HepG2 (cell line): ENCODE measurements at regions not wholly inside any gene's neighbourhood (a gene's known extent, or its start where the extent isn't known, plus 50 kb on each side); places are given as distances from the start of the nearest gene placed in this dataset.

Experiments used
- ATAC-seq: fragments of 200-7000 bp; cut with Tn5 transposase; 3 replicates; pipeline ENCODE4 v1.9.1; 2020; ENCODE audit warnings: mild to moderate bottlenecking, moderate library complexity
- BruUV-seq: library from RNA; stranded (reverse); fragments of 400-500 nt; replicated peaks from 2 replicates; lab custom pipeline; 2021; lab: Mats Ljungman, UMichigan
- CTCF ChIA-PET: fragments of 300-600 bp; formaldehyde crosslinking; extraction: SDS; loops from one replicate; lab custom pipeline; 2021; ENCODE audit warnings: low total read pairs, inconsistent platforms, low intra/inter-chr PET ratio; lab: Yijun Ruan, JAX
- POLR2A ChIA-PET: fragments of 350-600 bp; sonication (Branson Sonifier 250); formaldehyde crosslinking; loops from one replicate; lab custom pipeline; 2020; ENCODE audit warnings: antibody characterized with exemption, inconsistent platforms; lab: Yijun Ruan, JAX
- DNase-seq: peaks from one replicate; pipeline ENCODE4 v3.0.0-alpha.2; 2015; ENCODE audit warnings: low spot score
- FAIRE-seq: peaks from 3 replicates; lab custom pipeline; 2011; peaks lifted over from hg19 to GRCh38; lab: Jason Lieb, UNC
- H2AFZ ChIP-seq: one replicate; pipeline ENCODE4 v1.6.1; 2011; ENCODE audit warnings: low read length, inconsistent platforms
- H3K27ac ChIP-seq: fragments of 300-600 bp; 3 replicates; pipeline ENCODE4 v1.8.0; 2011; ENCODE audit warnings: mixed run types, mild to moderate bottlenecking, mixed read lengths, low read length, inconsistent platforms; ENCODE audit not compliant: insufficient read depth; ENCODE audit errors: extremely low read length
- H3K27me3 ChIP-seq, 2 experiments: fragments of 200-600 bp in 1 of 2; 2 replicates in 1 of 2; 3 replicates in 1 of 2; pipeline versions ENCODE4 v1.6.0 to v1.8.0; 2011; ENCODE audit warnings: low read length in 2 of 2, mild to moderate bottlenecking in 2 of 2, moderate library complexity in 2 of 2, inconsistent platforms in 1 of 2; ENCODE audit not compliant: insufficient read depth in 2 of 2, control insufficient read depth in 1 of 2
- H3K36me3 ChIP-seq, 2 experiments: fragments of 200-600 bp in 1 of 2; replicated peaks in 1 of 2; 2 replicates in 1 of 2; 3 replicates in 1 of 2; pipeline versions ENCODE4 v1.5.1 to v1.8.0; 2011; ENCODE audit warnings: low read length in 2 of 2, inconsistent platforms in 1 of 2; ENCODE audit not compliant: insufficient read depth in 2 of 2, control insufficient read depth in 1 of 2
- H3K4me1 ChIP-seq: 2 replicates; pipeline ENCODE4 v1.5.1; 2012; ENCODE audit warnings: low read length, inconsistent platforms; ENCODE audit not compliant: insufficient read depth
- H3K4me2 ChIP-seq: 2 replicates; pipeline ENCODE4 v1.6.0; 2011; ENCODE audit warnings: low read depth, low read length, inconsistent platforms
- H3K4me3 ChIP-seq, 3 experiments: fragments of 200-600 bp in 1 of 3; sonication (generic), shearing (Covaris generic) in 1 of 3; replicated peaks in 1 of 3; 2 replicates each; pipeline ENCODE4 v1.5.1; 2011 to 2016; ENCODE audit warnings: low read length in 3 of 3, inconsistent platforms in 2 of 3, low read depth in 2 of 3, mild to moderate bottlenecking in 2 of 3, control low read depth in 1 of 3, mixed read lengths in 1 of 3; ENCODE audit not compliant: insufficient read depth in 1 of 3
- H3K79me2 ChIP-seq: one replicate; pipeline ENCODE4 v1.6.1; 2011; ENCODE audit warnings: low read length, inconsistent platforms; ENCODE audit not compliant: insufficient read depth
- H3K9ac ChIP-seq: 2 replicates; pipeline ENCODE4 v1.6.0; 2011; ENCODE audit warnings: mild to moderate bottlenecking, low read depth, low read length, inconsistent platforms; ENCODE audit not compliant: insufficient read depth
- H3K9me3 ChIP-seq: 2 replicates; pipeline ENCODE4 v1.5.1; 2012; ENCODE audit warnings: mild to moderate bottlenecking, low read length
- H4K20me1 ChIP-seq: 2 replicates; pipeline ENCODE4 v1.6.0; 2011; ENCODE audit warnings: inconsistent platforms, mild to moderate bottlenecking, low read length, moderate library complexity; ENCODE audit not compliant: insufficient read depth
- JDP2 ChIP-seq: sonication (generic); formaldehyde crosslinking; IDR thresholded peaks from 2 replicates; pipeline ENCODE4 v1.8.1; 2022; ENCODE audit warnings: missing genetic modification reagents, borderline replicate concordance
- JUND ChIP-seq: sonication (generic); formaldehyde crosslinking; IDR thresholded peaks from 2 replicates; pipeline ENCODE4 v1.8.0; 2022; ENCODE audit warnings: mild to moderate bottlenecking, missing genetic modification reagents
- NR3C1 ChIP-seq: sonication (generic); formaldehyde crosslinking; IDR thresholded peaks from 2 replicates; pipeline ENCODE4 v1.4.0; 2020; ENCODE audit warnings: missing genetic modification reagents
- SAP130 ChIP-seq: IDR thresholded peaks from 2 replicates; pipeline ENCODE4 v1.6.1; 2016; ENCODE audit warnings: low read depth
- TBP ChIP-seq: sonication (generic); formaldehyde crosslinking; IDR thresholded peaks from 2 replicates; pipeline ENCODE4 v1.5.0; 2020; ENCODE audit warnings: missing genetic modification reagents
- ZNF329 ChIP-seq: sonication (generic); formaldehyde crosslinking; IDR thresholded peaks from 2 replicates; pipeline ENCODE4 v1.9.0; 2021; ENCODE audit warnings: low read depth, mild to moderate bottlenecking, missing genetic modification reagents
- ZNF33A ChIP-seq: sonication (generic); formaldehyde crosslinking; IDR thresholded peaks from 2 replicates; pipeline ENCODE4 v1.5.1; 2020; ENCODE audit warnings: missing genetic modification reagents, mild to moderate bottlenecking, moderate library complexity, borderline replicate concordance
- ZNF382 ChIP-seq: sonication (generic); formaldehyde crosslinking; IDR thresholded peaks from 2 replicates; pipeline ENCODE4 v1.5.0; 2020; ENCODE audit warnings: missing genetic modification reagents, mild to moderate bottlenecking, borderline replicate concordance
- ZNF484 ChIP-seq: sonication (generic); formaldehyde crosslinking; IDR thresholded peaks from 2 replicates; pipeline ENCODE4 v1.5.1; 2020; ENCODE audit warnings: mild to moderate bottlenecking, low read depth, missing genetic modification reagents, borderline replicate concordance
- ZNF775 ChIP-seq: sonication (generic); formaldehyde crosslinking; IDR thresholded peaks from 2 replicates; pipeline ENCODE4 v1.4.0; 2020; ENCODE audit warnings: missing genetic modification reagents, mild to moderate bottlenecking, moderate library complexity, borderline replicate concordance
- ZSCAN22 ChIP-seq: sonication (generic); formaldehyde crosslinking; IDR thresholded peaks from 2 replicates; pipeline ENCODE4 v1.4.0; 2020; ENCODE audit warnings: mild to moderate bottlenecking, missing genetic modification reagents
- WGBS: methylation state at CpG from one replicate; pipeline ENCODE4 v1.1.6; 2017; ENCODE audit warnings: low lambda C conversion rate; 5-methylcytosine and 5-hydroxymethylcytosine counted together
- in situ Hi-C: cut with HindIII; loops from 2 replicates; pipeline ENCODE4 v1.10.0; 2017; ENCODE audit warnings: low pct_unique_long_range_greater_than_20kb; ENCODE audit not compliant: extremely low pct_ligation_motif_present
- intact Hi-C: fragments of 100-400 bp; cut with micrococcal nuclease; formaldehyde crosslinking; loops from one replicate; pipeline ENCODE4 v1.10.0; 2022; ENCODE audit not compliant: unreplicated experiment
- TF ChIP-seq, protein P1 (sequence below): sonication (generic); formaldehyde crosslinking; IDR thresholded peaks from 2 replicates; pipeline ENCODE4 v1.4.0; 2020; ENCODE audit warnings: missing genetic modification reagents, mild to moderate bottlenecking, borderline replicate concordance
- TF ChIP-seq, protein P2 (sequence below): sonication (generic); formaldehyde crosslinking; IDR thresholded peaks from 2 replicates; pipeline ENCODE4 v1.9.0; 2022; ENCODE audit warnings: low read depth, missing genetic modification reagents
- TF ChIP-seq, protein P3 (sequence below): sonication (generic); formaldehyde crosslinking; IDR thresholded peaks from 2 replicates; pipeline ENCODE4 v1.8.1; 2023; ENCODE audit warnings: mild to moderate bottlenecking, inconsistent platforms, moderate library complexity, missing genetic modification reagents, borderline replicate concordance

DNA sequence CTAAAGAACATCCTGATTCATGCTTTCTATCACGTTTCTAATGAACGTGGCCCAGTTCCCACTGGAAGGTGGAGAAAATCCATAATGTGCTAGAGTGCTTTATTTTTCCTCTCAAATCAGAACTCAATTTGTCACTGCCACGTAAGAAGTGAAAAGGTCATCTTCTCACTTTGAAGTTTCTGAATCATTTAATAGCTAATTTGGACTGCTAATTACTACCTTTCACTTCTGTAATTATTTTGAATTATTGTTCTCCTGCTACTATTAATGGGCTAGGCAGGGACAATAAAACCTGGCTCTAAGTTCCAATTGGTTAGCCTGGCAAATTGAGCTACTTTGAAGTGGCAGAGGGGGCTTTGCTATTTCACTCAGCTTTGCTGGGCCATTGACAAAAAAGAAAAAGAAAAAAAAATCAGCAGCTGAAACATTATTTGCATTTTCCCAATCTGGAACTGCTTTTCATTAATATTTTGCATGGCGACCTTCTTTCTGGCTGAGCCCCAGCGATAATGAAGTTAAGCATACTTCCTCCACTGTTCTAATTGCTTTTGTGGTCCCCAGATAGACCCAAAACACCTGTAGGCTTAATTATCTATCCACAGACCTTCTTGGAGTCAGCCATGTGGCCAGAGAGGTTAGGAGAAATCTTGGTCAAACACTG, 264.2 kb downstream of the SEC23IP start:
- H3K36me3 ChIP-seq, result no peaks in the 10 kb centered on the region
- H3K4me1 ChIP-seq, result no peaks in the 10 kb centered on the region
- POLR2A ChIA-PET, result no interaction called here
- no peaks in the 10 kb centered on the region for H4K20me1 ChIP-seq
- no peak overlapping the region for H3K4me2 ChIP-seq
- no peak for DNase-seq
- WGBS, result 10% methylated on average over 5 of the region's 5 CpGs
- no peaks in the 10 kb centered on the region for H3K27me3 ChIP-seq
- H2AFZ ChIP-seq, result no peak overlapping the region
- TF ChIP-seq, protein P1, sequence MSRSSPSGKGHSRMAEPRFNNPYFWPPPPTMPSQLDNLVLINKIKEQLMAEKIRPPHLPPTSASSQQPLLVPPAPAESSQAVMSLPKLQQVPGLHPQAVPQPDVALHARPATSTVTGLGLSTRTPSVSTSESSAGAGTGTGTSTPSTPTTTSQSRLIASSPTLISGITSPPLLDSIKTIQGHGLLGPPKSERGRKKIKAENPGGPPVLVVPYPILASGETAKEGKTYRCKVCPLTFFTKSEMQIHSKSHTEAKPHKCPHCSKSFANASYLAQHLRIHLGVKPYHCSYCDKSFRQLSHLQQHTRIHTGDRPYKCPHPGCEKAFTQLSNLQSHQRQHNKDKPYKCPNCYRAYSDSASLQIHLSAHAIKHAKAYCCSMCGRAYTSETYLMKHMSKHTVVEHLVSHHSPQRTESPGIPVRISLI (CRISPR knock-in tag), result no peak
- TF ChIP-seq ZNF33A (CRISPR knock-in tag) (no peak), TBP (CRISPR knock-in tag) (no peak), ZSCAN22 (no peak), ZNF382 (CRISPR knock-in tag) (no peak), JDP2 (no peak), JUND (CRISPR knock-in tag) (no peak), ZNF775 (CRISPR knock-in tag) (no peak), SAP130 (CRISPR knock-in tag) (no peak), NR3C1 (CRISPR knock-in tag) (no peak), ZNF484 (CRISPR knock-in tag) (no peak), ZNF329 (CRISPR knock-in tag) (no peak)
- TF ChIP-seq, protein P2, sequence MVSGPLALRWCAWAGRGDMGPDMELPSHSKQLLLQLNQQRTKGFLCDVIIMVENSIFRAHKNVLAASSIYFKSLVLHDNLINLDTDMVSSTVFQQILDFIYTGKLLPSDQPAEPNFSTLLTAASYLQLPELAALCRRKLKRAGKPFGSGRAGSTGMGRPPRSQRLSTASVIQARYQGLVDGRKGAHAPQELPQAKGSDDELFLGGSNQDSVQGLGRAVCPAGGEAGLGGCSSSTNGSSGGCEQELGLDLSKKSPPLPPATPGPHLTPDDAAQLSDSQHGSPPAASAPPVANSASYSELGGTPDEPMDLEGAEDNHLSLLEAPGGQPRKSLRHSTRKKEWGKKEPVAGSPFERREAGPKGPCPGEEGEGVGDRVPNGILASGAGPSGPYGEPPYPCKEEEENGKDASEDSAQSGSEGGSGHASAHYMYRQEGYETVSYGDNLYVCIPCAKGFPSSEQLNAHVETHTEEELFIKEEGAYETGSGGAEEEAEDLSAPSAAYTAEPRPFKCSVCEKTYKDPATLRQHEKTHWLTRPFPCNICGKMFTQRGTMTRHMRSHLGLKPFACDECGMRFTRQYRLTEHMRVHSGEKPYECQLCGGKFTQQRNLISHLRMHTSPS (CRISPR knock-in tag), result no peak
- TF ChIP-seq, protein P3, sequence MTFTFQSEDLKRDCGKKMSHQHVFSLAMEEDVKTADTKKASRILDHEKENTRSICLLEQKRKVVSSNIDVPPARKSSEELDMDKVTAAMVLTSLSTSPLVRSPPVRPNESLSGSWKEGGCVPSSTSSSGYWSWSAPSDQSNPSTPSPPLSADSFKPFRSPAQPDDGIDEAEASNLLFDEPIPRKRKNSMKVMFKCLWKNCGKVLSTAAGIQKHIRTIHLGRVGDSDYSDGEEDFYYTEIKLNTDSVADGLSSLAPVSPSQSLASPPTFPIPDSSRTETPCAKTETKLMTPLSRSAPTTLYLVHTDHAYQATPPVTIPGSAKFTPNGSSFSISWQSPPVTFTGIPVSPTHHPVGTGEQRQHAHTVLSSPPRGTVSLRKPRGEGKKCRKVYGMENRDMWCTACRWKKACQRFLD (CRISPR knock-in tag), result no peak
- TF ChIP-seq, all 625 proteins: peak for 0
- BruUV-seq, result no TSS peak
- CTCF ChIA-PET, result no interaction called here
- Histone ChIP-seq H3K9me3 (no peaks in the 10 kb centered on the region), H3K4me3 (no peak overlapping the region), H3K9ac (no peak overlapping the region), H3K27ac (no peak overlapping the region), H3K79me2 (no peaks in the 10 kb centered on the region)
- ATAC-seq (no peak), FAIRE-seq (no peak)
- intact Hi-C loops, result no loop called here
- in situ Hi-C loops, result no loop called here
